ENCODE measurements at regions not wholly inside any gene's neighbourhood (a gene's known extent, or its start where the extent isn't known, plus 50 kb on each side); places are given as distances from the start of the nearest gene placed in this dataset.
A peak's percentile ranks its signal among the peaks of the same experiment; 100 is the strongest.
"Not testable (repeated sequence)": the region's sequence is repeated elsewhere in the genome, so short reads cannot be mapped to it uniquely, and the experiment has no call there.

- DNase-seq (ENCODE audit: low spot score) = peak; percentile 82
Measured at GRCh38 chr7:101743241-101743994, 74.0 kb upstream of the CUX1 start.

DNA sequence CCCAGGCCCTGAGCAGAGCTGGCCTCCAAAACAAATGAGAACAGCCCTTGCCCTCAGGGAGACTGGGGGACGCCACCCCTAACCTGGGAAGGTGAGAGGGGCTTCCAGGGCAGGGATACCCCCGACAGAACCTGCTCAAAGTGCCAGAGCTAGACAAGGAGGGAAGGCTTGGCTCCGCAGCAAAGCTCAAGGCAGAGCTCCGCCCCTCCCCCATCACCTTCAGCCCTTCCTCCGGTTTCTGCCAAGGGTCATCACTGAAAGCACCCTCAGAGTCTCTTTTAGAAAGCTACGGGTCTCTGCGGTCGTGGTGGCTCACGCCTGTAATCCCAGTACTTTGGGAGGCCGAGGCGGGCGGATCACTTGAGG lies 73.4 kb upstream of the CUX1 start:
- no peak for DNase-seq (ENCODE audit: low spot score)

- DNase-seq (ENCODE audit: low spot score) = no peak
Measured at GRCh38 chr7:101744588-101744987, 72.8 kb upstream of the CUX1 start.

GRCh38 chr7:101746314-101746713 lies 71.1 kb upstream of the CUX1 start:
- no peak for DNase-seq (ENCODE audit: low spot score)

GRCh38 chr7:101747053-101747878 lies 70.2 kb upstream of the CUX1 start:
- no peak for DNase-seq (ENCODE audit: low spot score)

GRCh38 chr7:101747879-101748345 lies 69.5 kb upstream of the CUX1 start:
- no peak for DNase-seq (ENCODE audit: low spot score)

DNA sequence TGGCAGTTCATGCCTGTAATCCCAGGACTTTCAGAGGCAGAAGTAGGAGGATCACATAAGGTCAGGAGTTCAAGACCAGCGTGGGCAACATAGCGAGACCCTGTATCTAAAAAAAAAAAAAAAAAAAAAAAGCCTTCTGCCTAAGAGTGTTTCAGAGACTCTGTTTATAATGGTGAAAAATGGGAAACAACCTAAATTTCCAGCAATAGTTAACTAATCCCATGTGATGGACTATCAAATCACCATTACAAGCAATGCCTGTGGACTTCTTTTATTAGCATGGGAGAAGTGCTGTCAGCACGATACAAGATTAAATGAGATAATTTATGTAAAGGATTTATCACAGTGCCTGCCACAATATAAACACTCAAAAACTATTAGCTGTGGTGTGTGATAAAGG lies 67.5 kb upstream of the CUX1 start:
- DNase-seq (ENCODE audit: low spot score) = no peak

DNA sequence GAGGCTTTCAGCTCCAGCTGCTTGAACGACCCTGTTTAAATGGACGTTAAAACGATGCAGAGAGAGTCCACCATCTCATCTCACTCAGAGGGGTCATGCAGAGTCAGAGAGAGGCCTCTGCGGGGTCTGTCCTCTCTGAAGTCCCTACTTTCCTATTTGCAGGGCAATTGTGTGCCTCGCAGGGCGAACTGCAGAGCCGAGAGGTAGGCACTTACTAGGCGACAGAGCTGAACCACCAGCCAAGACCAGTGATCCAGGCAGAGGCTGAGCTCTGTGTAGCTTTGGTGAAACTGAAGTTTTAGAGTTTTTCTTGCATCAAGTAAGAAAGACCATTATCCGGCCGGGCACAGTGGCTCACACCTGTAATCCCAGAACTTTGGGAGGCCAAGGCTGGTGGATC lies 64.1 kb upstream of the CUX1 start:
- DNase-seq (ENCODE audit: low spot score) = no peak

GRCh38 chr7:101754424-101755159 lies 62.8 kb upstream of the CUX1 start:
- DNase-seq (ENCODE audit: low spot score) = no peak

DNA sequence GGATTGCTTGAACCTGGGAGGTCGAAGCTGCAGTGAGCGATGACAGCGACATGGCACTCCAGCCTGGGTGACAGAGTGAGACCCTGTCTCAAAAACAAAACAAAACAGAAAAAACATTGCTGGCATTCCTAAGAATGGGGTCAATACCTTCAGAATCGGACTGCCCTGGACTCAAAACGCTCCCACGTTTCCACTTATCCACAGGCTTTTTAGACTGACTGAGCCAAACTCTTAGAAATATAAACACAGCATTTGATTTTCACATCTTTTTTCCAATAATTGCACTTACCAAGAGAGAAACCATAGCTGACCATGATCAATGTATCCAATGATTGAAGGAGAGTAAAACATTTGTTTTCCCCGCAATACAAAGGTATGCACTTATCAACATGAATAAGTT lies 59.5 kb upstream of the CUX1 start:
- DNase-seq (ENCODE audit: low spot score) = no peak

DNA sequence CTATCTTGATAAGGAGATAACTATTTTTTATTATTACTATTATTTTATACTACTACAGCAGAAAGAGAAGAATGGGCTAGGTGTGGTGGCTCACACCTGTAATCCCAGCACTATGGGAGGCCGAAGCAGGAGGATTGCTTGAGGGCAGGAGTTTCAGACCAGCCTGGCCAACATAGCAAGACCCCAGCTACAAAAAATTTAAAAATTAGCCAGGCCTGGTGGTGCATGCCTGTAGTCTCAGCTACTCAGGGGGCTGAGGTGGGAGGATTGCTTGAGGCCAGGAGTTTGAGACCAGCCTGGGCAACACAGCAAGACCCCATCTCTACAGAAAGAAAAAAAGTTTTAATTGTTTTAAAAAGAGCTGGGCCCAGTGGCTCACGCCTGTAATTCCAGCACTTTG lies 58.9 kb upstream of the CUX1 start:
- DNase-seq (ENCODE audit: low spot score) = not testable (repeated sequence)

DNA sequence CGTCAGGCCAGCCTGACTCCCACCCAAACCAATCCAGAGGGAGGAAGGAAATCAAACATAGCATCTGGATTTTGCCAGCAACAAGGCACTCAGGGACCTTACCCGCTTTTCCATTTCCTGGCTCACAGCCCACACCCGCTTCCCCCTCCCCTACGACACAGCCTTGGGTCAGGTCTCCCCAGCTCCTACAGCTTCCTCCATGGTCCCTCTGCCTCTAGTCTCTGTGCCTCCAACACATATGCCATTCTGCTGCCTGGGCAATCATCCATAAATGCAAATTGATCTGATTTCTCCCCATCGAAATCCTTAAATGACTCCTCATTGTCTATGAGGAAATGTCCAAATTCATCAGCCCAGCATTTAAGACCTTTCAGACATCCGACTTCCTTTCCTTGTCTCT lies 53.2 kb upstream of the CUX1 start:
- DNase-seq (ENCODE audit: low spot score) = no peak

DNA sequence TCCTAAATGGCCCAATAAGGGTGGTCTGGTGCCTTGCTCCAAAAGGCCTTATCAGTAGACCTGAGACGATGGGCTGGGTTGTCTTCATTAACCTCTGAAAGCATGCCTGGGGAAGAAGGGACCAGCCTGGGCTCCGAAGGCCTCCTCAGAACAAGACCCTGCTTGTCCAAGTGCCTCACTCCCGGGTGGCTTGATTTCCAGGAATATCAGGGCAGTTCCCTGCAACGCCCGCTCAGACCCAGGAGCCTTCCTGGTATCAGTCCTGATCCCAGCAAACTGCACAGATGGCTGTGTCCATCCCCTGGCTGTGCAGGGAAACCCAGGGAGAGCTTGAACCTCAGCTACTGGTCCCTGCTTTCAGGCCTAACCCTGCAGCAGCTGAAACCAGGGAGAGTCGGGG lies 49.9 kb upstream of the CUX1 start:
- no peak for DNase-seq (ENCODE audit: low spot score)

All from AG20443 (cell line).